Prostate gland (tissue), 2 donors: ENCODE measurements at regions not wholly inside any gene's neighbourhood (a gene's known extent, or its start where the extent isn't known, plus 50 kb on each side); places are given as distances from the start of the nearest gene placed in this dataset.

Source experiments
- DNase-seq: peaks from one replicate; pipeline ENCODE4 v3.0.0-alpha.2; 2019; ENCODE audit warnings: low spot score
- H3K27ac ChIP-seq, 2 donors: fragments of 200-600 bp; sonication (generic); 2 replicates each; pipeline ENCODE4 v1.5.1; 2017 to 2019
- H3K27me3 ChIP-seq: fragments of 200-600 bp; sonication (generic); replicated peaks from 2 replicates; pipeline ENCODE4 v1.5.1; 2019; ENCODE audit not compliant: insufficient read depth
- H3K36me3 ChIP-seq, 2 donors: fragments of 200-600 bp; sonication (generic); 1 replicate in 1 of 2; 2 replicates in 1 of 2; pipeline versions ENCODE4 v1.5.1 to v1.8.1; 2017 to 2019
- H3K4me1 ChIP-seq: fragments of 200-600 bp; sonication (generic); replicated peaks from 2 replicates; pipeline ENCODE4 v1.5.1; 2019
- H3K4me3 ChIP-seq, 2 donors: fragments of 200-600 bp; sonication (generic); 2 replicates each; pipeline ENCODE4 v1.5.1; 2017 to 2019
- H3K9me3 ChIP-seq: fragments of 200-600 bp; sonication (generic); 2 replicates; pipeline ENCODE4 v1.5.1; 2017
- CTCF ChIP-seq, 4 experiments: fragments of 200-600 bp in 2 of 4; fragments of 450-650 bp in 2 of 4; sonication (generic) in 2 of 4; IDR thresholded peaks; 1 replicate in 3 of 4; 2 replicates in 1 of 4; pipeline ENCODE4 v1.5.1; 2016 to 2019; ENCODE audit warnings: antibody characterized with exemption in 4 of 4, mild to moderate bottlenecking in 2 of 4, moderate library complexity in 2 of 4
- POLR2A ChIP-seq: fragments of 450-650 bp; IDR thresholded peaks from one replicate; pipeline ENCODE4 v1.6.1; 2016; ENCODE audit warnings: antibody characterized with exemption, mild to moderate bottlenecking
- POLR2AphosphoS5 ChIP-seq: sonication (generic); formaldehyde crosslinking; IDR thresholded peaks from one replicate; pipeline ENCODE4 v1.6.1; 2017; ENCODE audit warnings: antibody characterized with exemption
- WGBS: methylation state at CpG from one replicate; pipeline ENCODE4 v1.1.5; 2018; 5-methylcytosine and 5-hydroxymethylcytosine counted together
- intact Hi-C: fragments of 100-400 bp; cut with DNase I; formaldehyde crosslinking; loops from one replicate; pipeline ENCODE4 v1.14.2; 2022

- no peaks in the 10 kb centered on the region for H3K9me3 ChIP-seq
- no peak for DNase-seq
- WGBS = 35% methylated on average over 4 of the region's 4 CpGs
- H3K36me3 ChIP-seq = no peaks in the 10 kb centered on the region
- H3K4me3 ChIP-seq = no peak overlapping the region
- H3K27me3 ChIP-seq = no peaks in the 10 kb centered on the region
- intact Hi-C loops = no loop called here
- TF ChIP-seq POLR2AphosphoS5 = no peak
- no peak for TF ChIP-seq POLR2A
- TF ChIP-seq CTCF (IDR thresholded peaks at IDR 0.05) = no peak
- no peaks in the 10 kb centered on the region for H3K4me1 ChIP-seq
- no peak overlapping the region for H3K27ac ChIP-seq
Observed at GRCh38 chr3:3383461-3383860, 204.0 kb upstream of the CRBN start.

GRCh38 chr3:3372210-3372777 is 192.8 kb upstream of the CRBN start:
- no peak overlapping the region for H3K4me3 ChIP-seq
- 51% methylated on average over 5 of the region's 5 CpGs for WGBS
- H3K4me1 ChIP-seq = no peaks in the 10 kb centered on the region
- H3K9me3 ChIP-seq = no peaks in the 10 kb centered on the region
- TF ChIP-seq POLR2A = no peak
- TF ChIP-seq CTCF (IDR thresholded peaks at IDR 0.05) = no peak
- TF ChIP-seq POLR2AphosphoS5 = no peak
- no peaks in the 10 kb centered on the region for H3K27me3 ChIP-seq
- no peaks in the 10 kb centered on the region for H3K36me3 ChIP-seq
- intact Hi-C loops = no loop called here
- no peak overlapping the region for H3K27ac ChIP-seq
- no peak for DNase-seq

- H3K4me1 ChIP-seq = no peaks in the 10 kb centered on the region
- H3K36me3 ChIP-seq = no peaks in the 10 kb centered on the region
- TF ChIP-seq POLR2A = no peak
- TF ChIP-seq POLR2AphosphoS5 = no peak
- no peak for TF ChIP-seq CTCF (IDR thresholded peaks at IDR 0.05)
- H3K4me3 ChIP-seq = no peak overlapping the region
- H3K27ac ChIP-seq = no peak overlapping the region
- intact Hi-C loops = no loop called here
- H3K9me3 ChIP-seq = no peaks in the 10 kb centered on the region
- DNase-seq = no peak
- H3K27me3 ChIP-seq = no peaks in the 10 kb centered on the region
- WGBS = 34% methylated on average over 4 of the region's 4 CpGs
Observed at GRCh38 chr3:3368306-3368705, 188.8 kb upstream of the CRBN start.

GRCh38 chr3:3366386-3366785 is 186.9 kb upstream of the CRBN start:
- H3K4me1 ChIP-seq = no peaks in the 10 kb centered on the region
- no peak overlapping the region for H3K4me3 ChIP-seq
- no peaks in the 10 kb centered on the region for H3K9me3 ChIP-seq
- intact Hi-C loops = no loop called here
- no peaks in the 10 kb centered on the region for H3K36me3 ChIP-seq
- DNase-seq = no peak
- TF ChIP-seq CTCF (IDR thresholded peaks at IDR 0.05) (no peak), POLR2A (no peak), POLR2AphosphoS5 (no peak)
- 90% methylated on average over 5 of the region's 5 CpGs for WGBS
- H3K27ac ChIP-seq = no peak overlapping the region
- no peaks in the 10 kb centered on the region for H3K27me3 ChIP-seq

- no peaks in the 10 kb centered on the region for H3K36me3 ChIP-seq
- H3K27ac ChIP-seq = no peak overlapping the region
- no peak for DNase-seq
- WGBS = 85% methylated on average over 2 of the region's 2 CpGs
- TF ChIP-seq POLR2AphosphoS5 (no peak), CTCF (IDR thresholded peaks at IDR 0.05) (no peak), POLR2A (no peak)
- no peak overlapping the region for H3K4me3 ChIP-seq
- no peaks in the 10 kb centered on the region for H3K9me3 ChIP-seq
- H3K27me3 ChIP-seq = no peaks in the 10 kb centered on the region
- intact Hi-C loops = no loop called here
- H3K4me1 ChIP-seq = no peaks in the 10 kb centered on the region
Observed at GRCh38 chr3:3365716-3366115, 186.2 kb upstream of the CRBN start.
